Endodermal cell (in vitro differentiated cells): ENCODE measurements at regions not wholly inside any gene's neighbourhood (a gene's known extent, or its start where the extent isn't known, plus 50 kb on each side); places are given as distances from the start of the nearest gene placed in this dataset.

Experiments used
- DNase-seq: peaks from one replicate; pipeline ENCODE4 v3.0.0-alpha.2; 2017
- H3K27ac ChIP-seq: 2 replicates; pipeline ENCODE4 v1.5.1; 2013; ENCODE audit warnings: mild to moderate bottlenecking, low read depth, low read length, moderate library complexity
- H3K27me3 ChIP-seq: 2 replicates; pipeline ENCODE4 v1.6.1; 2013; ENCODE audit warnings: mild to moderate bottlenecking, low read length, moderate library complexity; ENCODE audit not compliant: insufficient read depth, control insufficient read depth, poor library complexity, severe bottlenecking
- H3K36me3 ChIP-seq: 2 replicates; pipeline ENCODE4 v1.7.0; 2013; ENCODE audit warnings: mild to moderate bottlenecking, low read length, moderate library complexity; ENCODE audit not compliant: control insufficient read depth, insufficient read depth
- H3K4me1 ChIP-seq: one replicate; pipeline ENCODE4 v1.7.0; 2013; ENCODE audit warnings: low read length; ENCODE audit not compliant: control insufficient read depth, insufficient read depth
- H3K4me3 ChIP-seq: 2 replicates; pipeline ENCODE4 v1.5.1; 2013; ENCODE audit warnings: mild to moderate bottlenecking, low read length, moderate library complexity
- H3K9ac ChIP-seq: 2 replicates; pipeline ENCODE4 v1.6.1; 2013; ENCODE audit warnings: mild to moderate bottlenecking, low read length, moderate library complexity; ENCODE audit not compliant: poor library complexity, severe bottlenecking; ENCODE audit errors: extremely low read depth
- H3K9me3 ChIP-seq: 2 replicates; pipeline ENCODE4 v1.6.1; 2013; ENCODE audit warnings: mild to moderate bottlenecking, low read length, moderate library complexity; ENCODE audit not compliant: control insufficient read depth
- H3K27ac Mint-ChIP-seq: 2 replicates; pipeline ENCODE4 v1.8.0; 2020; ENCODE audit warnings: mixed read lengths
- H3K27me3 Mint-ChIP-seq: 2 replicates; pipeline ENCODE4 v1.8.0; 2021; ENCODE audit warnings: mild to moderate bottlenecking, mixed read lengths; ENCODE audit not compliant: insufficient read depth
- H3K36me3 Mint-ChIP-seq: 2 replicates; pipeline ENCODE4 v1.8.0; 2020; ENCODE audit warnings: low read depth, mixed read lengths
- H3K4me1 Mint-ChIP-seq: 2 replicates; pipeline ENCODE4 v1.8.0; 2020; ENCODE audit warnings: mixed read lengths
- H3K4me3 Mint-ChIP-seq: 2 replicates; pipeline ENCODE4 v1.8.0; 2020; ENCODE audit warnings: mild to moderate bottlenecking, moderate library complexity, mixed read lengths
- H3K9me3 Mint-ChIP-seq: 2 replicates; pipeline ENCODE4 v1.8.0; 2020; ENCODE audit warnings: mild to moderate bottlenecking, mixed read lengths
- CTCF ChIP-seq: fragments of 200-600 bp; sonication (generic); conservative IDR thresholded peaks from 2 replicates; pipeline ENCODE4 v1.5.0; 2021; ENCODE audit warnings: antibody characterized with exemption, mild to moderate bottlenecking
- WGBS, 2 experiments: methylation state at CpG; one replicate each; pipeline versions ENCODE4 v1.1.5 to v1.1.7; 2013; ENCODE audit warnings: missing lambda C conversion rate in 2 of 2, mixed read lengths in 1 of 2; ENCODE audit not compliant: insufficient coverage in 1 of 2, insufficient read length in 1 of 2; 5-methylcytosine and 5-hydroxymethylcytosine counted together

GRCh38 chr1:188218289-188218688 is 1389.5 kb downstream of the PLA2G4A start:
- Histone ChIP-seq H3K27ac (no peak overlapping the region), H3K9ac (no peak overlapping the region)

GRCh38 chr1:188220051-188220450 is 1391.3 kb downstream of the PLA2G4A start:
- no peaks in the 10 kb centered on the region for H3K4me1 ChIP-seq

More at GRCh38 chr1:188218289-188218688, 1389.5 kb downstream of the PLA2G4A start:
- H3K27ac Mint-ChIP-seq = no peak overlapping the region
- Histone ChIP-seq H3K4me3 (no peak overlapping the region), H3K27me3 (no peaks in the 10 kb centered on the region), H3K4me1 (no peaks in the 10 kb centered on the region), H3K9me3 (no peaks in the 10 kb centered on the region), H3K36me3 (no peaks in the 10 kb centered on the region)
- H3K4me1 Mint-ChIP-seq = no peaks in the 10 kb centered on the region
- no peaks in the 10 kb centered on the region for H3K36me3 Mint-ChIP-seq
- WGBS, 2 experiments = 100% methylated on average over 1 of the region's 1 CpG
- no peaks in the 10 kb centered on the region for H3K27me3 Mint-ChIP-seq
- no peak for TF ChIP-seq CTCF
- no peak for DNase-seq
- H3K9me3 Mint-ChIP-seq = no peaks in the 10 kb centered on the region
- H3K4me3 Mint-ChIP-seq = no peak overlapping the region

GRCh38 chr1:188224263-188224662 is 1395.5 kb downstream of the PLA2G4A start:
- no peaks in the 10 kb centered on the region for H3K9me3 ChIP-seq
- no peak for TF ChIP-seq CTCF
- H3K9ac ChIP-seq = no peak overlapping the region
- no peak overlapping the region for H3K27ac ChIP-seq
- H3K9me3 Mint-ChIP-seq = peaks cover 13% of the 10 kb centered on the region
- no peaks in the 10 kb centered on the region for H3K27me3 Mint-ChIP-seq
- H3K36me3 ChIP-seq = no peaks in the 10 kb centered on the region
- H3K4me3 Mint-ChIP-seq = no peak overlapping the region
- H3K4me1 Mint-ChIP-seq = no peaks in the 10 kb centered on the region
- no peak for DNase-seq
- no peaks in the 10 kb centered on the region for H3K27me3 ChIP-seq
- no peaks in the 10 kb centered on the region for H3K36me3 Mint-ChIP-seq
- no peak overlapping the region for H3K27ac Mint-ChIP-seq
- no peak overlapping the region for H3K4me3 ChIP-seq
- no peaks in the 10 kb centered on the region for H3K4me1 ChIP-seq

More at GRCh38 chr1:188220051-188220450, 1391.3 kb downstream of the PLA2G4A start:
- Histone ChIP-seq H3K4me3 (no peak overlapping the region), H3K9me3 (no peaks in the 10 kb centered on the region), H3K27ac (no peak overlapping the region), H3K27me3 (no peaks in the 10 kb centered on the region), H3K36me3 (no peaks in the 10 kb centered on the region), H3K9ac (no peak overlapping the region)
- no peak overlapping the region for H3K4me3 Mint-ChIP-seq
- H3K27ac Mint-ChIP-seq = no peak overlapping the region
- TF ChIP-seq CTCF = no peak
- no peak for DNase-seq
- H3K36me3 Mint-ChIP-seq = no peaks in the 10 kb centered on the region
- no peaks in the 10 kb centered on the region for H3K27me3 Mint-ChIP-seq
- 100% methylated on average over 1 of the region's 1 CpG; no CpG with 5 or more reads in 1 of the 2 experiments for WGBS, 2 experiments
- H3K4me1 Mint-ChIP-seq = no peaks in the 10 kb centered on the region
- peaks cover 9% of the 10 kb centered on the region for H3K9me3 Mint-ChIP-seq
